Ishikawa (cell line): ENCODE measurements at regions not wholly inside any gene's neighbourhood (a gene's known extent, or its start where the extent isn't known, plus 50 kb on each side); places are given as distances from the start of the nearest gene placed in this dataset.
A peak's percentile ranks its signal among the peaks of the same experiment; 100 is the strongest.

Experiments used
- CEBPB ChIP-seq: IDR thresholded peaks from 2 replicates; pipeline ENCODE4 v1.6.1; 2012
- CREB1 ChIP-seq: IDR thresholded peaks from 2 replicates; pipeline ENCODE4 v1.6.1; 2012; ENCODE audit warnings: low read depth
- EP300 ChIP-seq: IDR thresholded peaks from 2 replicates; pipeline ENCODE4 v1.6.1; 2012; ENCODE audit warnings: borderline replicate concordance
- FOXM1 ChIP-seq: IDR thresholded peaks from 2 replicates; pipeline ENCODE4 v1.6.1; 2012; ENCODE audit warnings: low read depth, borderline replicate concordance
- NFIC ChIP-seq: IDR thresholded peaks from 2 replicates; pipeline ENCODE4 v1.6.1; 2012
- RAD21 ChIP-seq: IDR thresholded peaks from 2 replicates; pipeline ENCODE4 v1.6.1; 2012; ENCODE audit warnings: low read depth
- TAF1 ChIP-seq: IDR thresholded peaks from 2 replicates; pipeline ENCODE4 v1.6.1; 2012; ENCODE audit warnings: low read depth, mild to moderate bottlenecking
- TCF12 ChIP-seq: IDR thresholded peaks from 2 replicates; pipeline ENCODE4 v1.6.1; 2012; ENCODE audit warnings: low read depth
- TEAD4 ChIP-seq: IDR thresholded peaks from 2 replicates; pipeline ENCODE4 v1.6.1; 2012
- YY1 ChIP-seq: IDR thresholded peaks from 2 replicates; pipeline ENCODE4 v1.6.1; 2012; ENCODE audit warnings: low read depth
- TF ChIP-seq, protein P1 (sequence below): IDR thresholded peaks from 2 replicates; pipeline ENCODE4 v1.6.1; 2012; ENCODE audit warnings: low read depth, mild to moderate bottlenecking
- TF ChIP-seq, protein P2 (sequence below): IDR thresholded peaks from 2 replicates; pipeline ENCODE4 v1.6.1; 2012

GRCh38 chr2:16525265-16525887 lies 140.3 kb downstream of the CYRIA start:
- no peak for TF ChIP-seq TAF1
- no peak for TF ChIP-seq YY1
- TF ChIP-seq EP300, result no peak
- TF ChIP-seq, protein P1, sequence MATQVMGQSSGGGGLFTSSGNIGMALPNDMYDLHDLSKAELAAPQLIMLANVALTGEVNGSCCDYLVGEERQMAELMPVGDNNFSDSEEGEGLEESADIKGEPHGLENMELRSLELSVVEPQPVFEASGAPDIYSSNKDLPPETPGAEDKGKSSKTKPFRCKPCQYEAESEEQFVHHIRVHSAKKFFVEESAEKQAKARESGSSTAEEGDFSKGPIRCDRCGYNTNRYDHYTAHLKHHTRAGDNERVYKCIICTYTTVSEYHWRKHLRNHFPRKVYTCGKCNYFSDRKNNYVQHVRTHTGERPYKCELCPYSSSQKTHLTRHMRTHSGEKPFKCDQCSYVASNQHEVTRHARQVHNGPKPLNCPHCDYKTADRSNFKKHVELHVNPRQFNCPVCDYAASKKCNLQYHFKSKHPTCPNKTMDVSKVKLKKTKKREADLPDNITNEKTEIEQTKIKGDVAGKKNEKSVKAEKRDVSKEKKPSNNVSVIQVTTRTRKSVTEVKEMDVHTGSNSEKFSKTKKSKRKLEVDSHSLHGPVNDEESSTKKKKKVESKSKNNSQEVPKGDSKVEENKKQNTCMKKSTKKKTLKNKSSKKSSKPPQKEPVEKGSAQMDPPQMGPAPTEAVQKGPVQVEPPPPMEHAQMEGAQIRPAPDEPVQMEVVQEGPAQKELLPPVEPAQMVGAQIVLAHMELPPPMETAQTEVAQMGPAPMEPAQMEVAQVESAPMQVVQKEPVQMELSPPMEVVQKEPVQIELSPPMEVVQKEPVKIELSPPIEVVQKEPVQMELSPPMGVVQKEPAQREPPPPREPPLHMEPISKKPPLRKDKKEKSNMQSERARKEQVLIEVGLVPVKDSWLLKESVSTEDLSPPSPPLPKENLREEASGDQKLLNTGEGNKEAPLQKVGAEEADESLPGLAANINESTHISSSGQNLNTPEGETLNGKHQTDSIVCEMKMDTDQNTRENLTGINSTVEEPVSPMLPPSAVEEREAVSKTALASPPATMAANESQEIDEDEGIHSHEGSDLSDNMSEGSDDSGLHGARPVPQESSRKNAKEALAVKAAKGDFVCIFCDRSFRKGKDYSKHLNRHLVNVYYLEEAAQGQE, result no peak
- TF ChIP-seq FOXM1, result no peak
- TF ChIP-seq CREB1, result no peak
- no peak for TF ChIP-seq CEBPB
- peak; percentile 81 for TF ChIP-seq RAD21
- TF ChIP-seq, protein P2, sequence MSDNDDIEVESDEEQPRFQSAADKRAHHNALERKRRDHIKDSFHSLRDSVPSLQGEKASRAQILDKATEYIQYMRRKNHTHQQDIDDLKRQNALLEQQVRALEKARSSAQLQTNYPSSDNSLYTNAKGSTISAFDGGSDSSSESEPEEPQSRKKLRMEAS, result no peak
- no peak for TF ChIP-seq TEAD4
- TF ChIP-seq TCF12, result no peak
- TF ChIP-seq NFIC, result no peak
